Activated T-helper 1 cell treated with anti-CD3 and anti-CD28 coated beads, Interleukin-2, amount 50 U/mL, for 16 hours (primary cell): ENCODE measurements at regions not wholly inside any gene's neighbourhood (a gene's known extent, or its start where the extent isn't known, plus 50 kb on each side); places are given as distances from the start of the nearest gene placed in this dataset.
"Not testable (repeated sequence)": the region's sequence is repeated elsewhere in the genome, so short reads cannot be mapped to it uniquely, and the experiment has no call there.

Experiments
- DNase-seq, 2 donors: peaks; one replicate each; pipeline ENCODE4 v3.0.0-alpha.2; 2020; ENCODE audit warnings: low read depth in 1 of 2, low spot score in 1 of 2

DNA sequence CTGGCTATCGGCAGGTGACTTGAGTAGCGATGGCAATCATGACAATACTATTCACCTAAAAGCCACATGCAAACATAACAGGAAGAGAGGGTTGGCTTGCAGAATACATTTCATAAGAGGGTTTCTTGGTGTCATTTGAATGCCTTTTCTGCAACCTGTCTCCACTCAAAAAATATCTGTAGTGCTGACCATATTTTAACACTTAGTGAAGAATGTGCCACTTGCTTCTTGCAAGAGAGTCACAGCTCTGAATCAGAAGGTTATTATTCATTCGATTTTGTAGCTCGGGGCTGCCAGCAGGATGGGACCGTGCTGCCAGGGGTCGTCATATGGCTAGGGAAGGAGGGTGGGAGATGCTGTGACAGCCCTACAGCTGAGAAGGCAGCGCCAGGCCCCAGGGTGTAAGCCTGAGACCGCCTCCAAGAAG lies 152.0 kb upstream of the PITRM1 start:
- DNase-seq: no peak

DNA sequence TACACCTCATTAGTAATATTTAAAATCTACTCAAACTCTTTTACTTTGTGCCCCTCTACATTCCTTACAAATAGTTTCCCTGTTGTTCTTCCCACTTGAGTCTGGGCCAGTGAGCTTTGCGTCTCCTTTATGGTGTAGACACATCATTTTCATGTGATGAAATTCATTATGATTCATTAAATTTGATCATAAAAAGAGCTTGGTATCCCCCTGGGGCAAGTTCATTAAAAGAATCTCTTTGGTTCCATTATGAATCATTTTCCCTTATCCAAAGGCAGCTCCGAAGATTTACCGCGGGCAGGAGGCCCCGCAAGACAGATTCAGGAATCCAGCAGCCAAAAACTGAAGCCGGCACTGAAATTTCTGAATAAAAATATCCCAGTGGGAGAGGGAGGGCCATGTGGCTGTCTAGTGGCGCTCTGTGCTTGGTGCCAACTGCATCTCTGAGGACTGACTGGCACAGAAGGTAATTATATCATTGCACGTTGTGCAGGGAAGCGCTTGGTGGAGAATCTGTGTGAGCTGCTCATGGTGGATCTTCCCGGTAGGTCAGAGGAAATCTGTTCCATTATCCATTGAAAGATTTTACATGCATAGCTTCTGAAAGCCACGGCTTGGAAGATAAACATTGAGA lies 151.4 kb upstream of the PITRM1 start:
- no peak for DNase-seq

DNA sequence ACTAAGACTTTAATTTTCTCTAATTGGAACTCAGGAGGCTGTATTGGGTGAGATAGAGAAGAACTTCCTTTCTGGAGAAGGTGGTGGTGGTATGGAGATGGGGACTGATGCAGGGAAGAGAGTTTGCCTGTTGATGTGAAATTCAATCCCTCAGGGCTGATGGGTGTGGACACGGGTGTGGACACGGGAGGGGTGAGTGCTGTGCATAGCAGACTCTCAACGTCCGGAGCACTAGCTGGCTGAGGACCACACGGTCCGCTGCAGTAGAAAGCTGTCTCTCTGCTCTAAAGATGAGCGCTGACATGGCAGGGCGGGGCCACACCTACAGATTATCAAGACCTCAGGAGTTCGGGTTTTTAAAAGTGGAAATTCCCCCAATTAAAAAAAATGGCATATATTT lies 148.5 kb upstream of the PITRM1 start:
- DNase-seq: no peak

DNA sequence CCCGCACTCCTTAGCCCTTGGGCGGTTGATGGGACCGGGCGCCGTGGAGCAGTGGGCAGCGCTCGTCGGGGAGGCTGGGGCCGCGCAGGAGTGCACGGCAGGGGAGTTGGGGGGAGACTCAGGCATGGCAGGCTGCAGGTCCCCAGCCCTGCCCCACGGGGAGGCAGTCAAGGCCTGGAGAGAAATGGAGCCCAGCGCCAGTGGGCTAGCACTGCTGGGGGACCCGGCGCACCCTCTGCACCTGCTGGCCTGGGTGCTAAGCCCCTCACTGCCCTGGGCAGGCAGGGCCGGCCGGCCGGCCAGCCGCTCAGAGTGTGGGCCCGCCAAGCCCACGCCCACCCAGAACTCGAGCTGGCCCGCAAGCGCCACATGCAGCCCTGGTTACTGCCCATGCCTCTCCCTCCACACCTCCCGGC lies 147.2 kb upstream of the PITRM1 start:
- no peak for DNase-seq

DNA sequence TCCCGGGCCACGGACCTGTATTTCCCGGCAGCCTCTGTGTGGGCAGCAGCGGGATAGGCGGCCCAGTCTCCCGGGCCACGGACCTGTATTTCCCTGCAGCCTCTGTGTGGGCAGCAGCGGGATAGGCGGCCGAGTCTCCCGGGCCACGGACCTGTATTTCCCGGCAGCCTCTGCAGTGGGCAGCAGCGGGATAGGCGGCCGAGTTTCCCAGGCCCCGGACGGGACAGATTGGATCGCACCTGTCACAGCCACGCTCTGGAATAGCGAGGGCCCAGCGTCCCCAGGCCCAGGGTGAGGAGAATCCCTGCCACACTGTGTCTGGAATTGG lies 145.9 kb upstream of the PITRM1 start:
- DNase-seq: not testable (repeated sequence)

DNA sequence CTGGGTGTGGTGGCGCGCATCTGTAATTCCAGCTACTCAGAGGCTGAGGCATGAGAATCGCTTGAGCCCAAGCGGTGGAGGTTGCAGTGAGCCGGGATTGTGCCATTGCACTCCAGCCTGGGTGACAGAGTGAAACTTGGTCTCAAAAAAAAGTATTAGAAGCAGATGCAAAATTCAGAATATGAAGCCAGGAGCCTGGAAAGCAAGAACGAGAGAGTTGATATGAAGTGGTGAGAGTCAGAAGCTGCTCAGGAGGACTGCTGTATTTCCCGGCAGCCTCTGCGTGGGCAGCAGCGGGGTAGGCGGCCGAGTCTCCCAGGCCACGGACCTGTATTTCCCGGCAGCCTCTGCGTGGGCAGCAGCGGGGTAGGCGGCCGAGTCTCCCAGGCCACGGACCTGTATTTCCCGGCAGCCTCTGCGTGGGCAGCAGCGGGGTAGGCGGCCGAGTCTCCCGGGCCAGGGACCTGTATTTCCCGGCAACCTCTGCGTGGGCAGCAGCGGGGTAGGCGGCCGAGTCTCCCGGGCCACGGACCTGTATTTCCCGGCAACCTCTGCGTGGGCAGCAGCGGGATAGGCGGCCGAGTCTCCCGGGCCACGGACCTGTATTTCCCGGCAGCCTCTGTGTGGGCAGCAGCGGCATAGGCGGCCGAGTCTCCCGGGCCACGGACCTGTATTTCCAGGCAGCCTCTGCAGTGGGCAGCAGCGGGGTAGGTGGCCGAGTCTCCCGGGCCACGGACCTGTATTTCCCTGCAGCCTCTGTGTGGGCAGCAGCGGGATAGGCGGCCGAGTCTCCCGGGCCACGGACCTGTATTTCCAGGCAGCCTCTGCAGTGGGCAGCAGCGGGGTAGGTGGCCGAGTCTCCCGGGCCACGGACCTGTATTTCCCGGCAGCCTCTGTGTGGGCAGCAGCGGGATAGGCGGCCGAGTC lies 145.2 kb upstream of the PITRM1 start:
- DNase-seq: not testable (repeated sequence)

DNA sequence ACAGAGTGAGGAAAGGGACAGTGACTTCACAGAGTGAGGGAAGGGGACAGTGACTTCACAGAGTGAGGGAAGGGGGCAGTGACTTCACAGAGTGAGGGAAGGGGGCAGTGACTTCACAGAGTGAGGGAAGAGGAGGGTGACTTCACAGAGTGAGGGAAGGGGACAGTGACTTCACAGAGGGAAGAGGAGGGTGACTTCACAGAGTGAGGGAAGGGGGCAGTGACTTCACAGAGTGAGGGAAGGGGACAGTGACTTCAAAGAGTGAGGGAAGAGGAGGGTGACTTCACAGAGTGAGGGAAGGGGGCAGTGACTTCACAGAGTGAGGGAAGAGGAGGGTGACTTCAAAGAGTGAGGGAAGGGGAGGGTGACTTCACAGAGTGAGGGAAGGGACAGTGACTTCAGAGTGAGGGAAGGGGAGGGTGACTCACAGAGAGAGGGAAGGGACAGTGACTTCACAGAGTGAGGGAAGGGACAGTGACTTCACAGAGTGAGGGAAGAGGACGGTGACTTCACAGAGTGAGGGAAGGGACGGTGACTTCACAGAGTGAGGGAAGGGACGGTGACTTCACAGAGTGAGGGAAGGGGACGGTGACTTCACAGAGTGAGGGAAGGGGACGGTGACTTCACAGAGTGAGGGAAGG lies 142.0 kb upstream of the PITRM1 start:
- not testable (repeated sequence) for DNase-seq

DNA sequence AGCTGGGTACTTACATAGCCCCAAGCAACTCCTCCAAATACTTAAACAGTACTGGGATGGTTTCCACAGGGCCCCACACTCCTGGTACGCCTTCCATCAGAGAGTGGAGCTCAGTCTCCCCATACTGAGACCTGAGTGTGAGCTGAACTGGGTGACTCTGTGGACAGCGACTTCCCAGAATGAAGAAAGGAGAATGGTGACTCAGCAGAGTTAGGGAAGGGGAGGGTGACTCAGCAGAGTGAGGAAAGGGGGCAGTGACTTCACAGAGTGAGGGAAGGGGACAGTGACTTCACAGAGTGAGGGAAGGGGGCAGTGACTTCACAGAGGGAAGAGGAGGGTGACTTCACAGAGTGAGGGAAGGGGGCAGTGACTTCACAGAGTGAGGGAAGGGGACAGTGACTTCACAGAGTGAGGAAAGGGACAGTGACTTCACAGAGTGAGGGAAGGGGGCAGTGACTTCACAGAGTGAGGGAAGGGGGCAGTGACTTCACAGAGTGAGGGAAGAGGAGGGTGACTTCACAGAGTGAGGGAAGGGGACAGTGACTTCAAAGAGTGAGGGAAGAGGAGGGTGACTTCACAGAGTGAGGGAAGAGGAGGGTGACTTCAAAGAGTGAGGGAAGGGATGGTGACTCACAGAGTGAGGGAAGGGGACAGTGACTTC lies 141.3 kb upstream of the PITRM1 start:
- DNase-seq: not testable (repeated sequence)

DNA sequence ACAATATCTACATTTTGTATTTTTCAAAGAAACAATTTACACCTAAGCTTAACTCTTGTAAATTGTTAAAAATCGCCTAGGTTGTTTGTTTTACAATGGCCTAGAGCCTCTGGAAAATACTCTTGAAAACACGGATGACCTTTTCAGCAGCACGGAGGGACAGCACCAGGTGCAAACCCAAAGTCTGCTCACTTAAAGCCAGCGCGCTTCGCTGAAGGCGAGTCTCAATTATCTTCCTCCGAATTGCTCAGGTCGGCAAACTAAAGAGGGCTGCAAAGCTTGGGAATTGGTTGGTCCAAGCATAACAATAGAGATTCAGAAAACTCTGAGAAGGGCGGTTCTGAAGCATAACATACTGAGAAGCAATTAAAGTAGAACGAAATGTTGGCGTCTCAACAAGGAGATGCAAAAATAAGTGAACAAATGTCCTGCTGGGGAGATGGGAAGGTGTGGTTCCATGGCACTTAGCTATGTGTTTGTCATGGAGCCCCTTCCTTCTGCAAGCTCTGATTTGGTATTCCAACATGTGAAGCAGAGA lies 139.9 kb upstream of the PITRM1 start:
- no peak for DNase-seq

DNA sequence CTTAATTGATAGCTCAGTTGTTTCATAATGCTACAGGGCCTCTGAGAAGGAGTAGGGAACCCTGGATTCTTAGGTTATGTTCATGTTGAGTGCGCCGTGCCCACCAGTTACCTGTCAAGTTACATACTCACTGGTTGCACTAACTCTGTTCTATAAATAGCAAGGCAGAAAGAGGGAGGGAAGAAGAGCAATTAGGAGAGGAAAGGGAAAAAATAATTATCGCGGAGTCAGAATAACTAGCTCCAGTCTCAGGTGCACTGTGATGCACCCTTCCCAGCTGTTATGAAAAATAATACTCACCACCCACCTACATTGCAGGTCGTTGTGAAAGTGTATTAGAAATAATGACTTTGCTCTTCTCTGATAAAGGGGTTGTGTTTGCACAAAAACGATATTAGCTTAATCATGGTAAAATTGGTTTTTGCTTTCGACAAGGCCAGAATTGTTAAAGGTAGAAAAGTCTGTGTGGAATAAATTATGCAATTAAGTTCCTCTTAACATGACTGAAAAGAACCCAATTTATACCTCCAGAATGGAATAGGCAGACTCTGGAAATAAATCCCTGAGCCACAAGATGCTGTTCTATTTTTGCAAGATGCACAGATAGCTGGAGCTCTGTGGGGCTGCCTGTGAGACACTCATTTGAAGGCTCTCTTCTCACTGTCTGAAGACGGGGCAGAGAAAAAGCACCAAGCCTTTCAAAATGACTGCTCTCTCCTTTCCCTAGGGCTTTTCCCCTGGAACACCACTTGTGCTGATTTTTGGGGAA lies 137.6 kb upstream of the PITRM1 start:
- DNase-seq: no peak

DNA sequence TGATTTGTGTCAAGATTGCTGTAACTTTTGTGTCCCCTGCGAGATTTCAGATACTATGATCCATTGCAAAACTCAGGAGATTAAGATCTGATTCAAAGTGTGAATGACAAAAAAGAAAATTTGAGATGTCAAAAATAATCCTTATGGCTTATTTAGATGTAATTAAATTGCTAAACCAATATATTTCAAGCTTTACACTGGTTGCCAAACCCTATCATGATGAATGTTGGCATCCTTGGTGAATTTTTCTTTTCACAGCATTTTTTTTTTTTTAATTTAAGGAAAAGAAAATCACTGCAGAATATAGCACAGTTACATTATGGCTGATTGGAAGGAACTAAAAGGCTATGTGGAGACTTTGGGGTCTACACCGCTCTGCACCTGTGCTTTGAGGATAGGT lies 133.5 kb upstream of the PITRM1 start:
- DNase-seq: no peak

DNA sequence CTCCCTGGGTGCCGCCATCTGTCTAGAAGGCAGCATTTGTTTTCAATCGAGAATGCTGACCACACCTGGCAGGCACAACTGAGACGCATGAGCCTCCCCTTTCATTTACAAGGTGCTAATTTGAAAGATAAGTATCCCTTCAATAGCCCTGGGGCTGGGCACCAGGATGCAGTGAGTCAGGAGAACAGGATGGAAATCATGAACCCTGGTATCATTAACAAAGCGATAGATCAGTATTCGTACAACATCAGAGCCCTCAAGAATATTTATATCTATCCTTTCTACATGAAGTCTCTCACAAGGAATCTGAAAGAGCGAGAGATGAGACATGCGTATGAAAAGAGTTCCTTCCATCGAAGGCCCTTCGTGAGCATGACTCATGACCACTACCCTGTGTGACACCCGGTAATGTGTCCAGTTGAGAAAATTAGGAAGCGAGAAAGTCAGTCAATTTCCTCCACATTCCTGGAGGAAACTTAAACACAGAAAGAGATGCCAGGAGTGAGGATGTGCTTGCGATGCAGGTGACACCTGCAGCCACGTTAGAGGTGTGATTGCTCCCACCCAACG lies 123.1 kb upstream of the PITRM1 start:
- no peak for DNase-seq

DNA sequence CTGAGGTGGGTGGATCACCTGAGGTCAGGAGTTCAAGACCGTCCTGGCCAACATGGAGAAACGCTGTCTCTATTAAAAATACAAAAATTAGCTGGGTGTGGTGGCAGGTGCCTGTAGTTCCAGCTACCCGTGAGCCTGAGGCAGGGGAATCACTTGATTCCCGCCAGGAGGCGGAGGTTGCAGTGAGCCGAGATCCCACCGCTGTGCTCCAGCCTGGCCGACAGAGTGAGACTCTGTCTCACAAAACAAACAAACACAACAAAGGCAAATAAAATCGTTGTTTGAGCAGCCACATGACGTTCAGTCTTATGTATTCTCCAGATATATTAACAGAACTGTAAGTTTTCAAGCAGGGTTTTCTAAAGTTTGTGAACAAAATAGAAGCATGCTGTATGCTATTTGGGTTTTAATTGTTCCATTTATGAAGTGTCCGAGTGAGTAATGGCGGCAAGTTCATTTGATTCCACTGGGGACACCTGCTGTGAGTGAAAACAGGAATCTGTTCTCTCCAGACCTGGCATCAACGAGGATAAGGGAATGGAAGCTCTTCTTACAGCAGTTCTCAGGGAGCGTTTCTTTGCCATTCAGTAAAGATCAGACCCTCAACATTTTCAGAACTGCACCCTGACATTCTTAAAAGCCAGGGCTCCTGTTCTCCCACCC lies 122.5 kb upstream of the PITRM1 start:
- no peak for DNase-seq

DNA sequence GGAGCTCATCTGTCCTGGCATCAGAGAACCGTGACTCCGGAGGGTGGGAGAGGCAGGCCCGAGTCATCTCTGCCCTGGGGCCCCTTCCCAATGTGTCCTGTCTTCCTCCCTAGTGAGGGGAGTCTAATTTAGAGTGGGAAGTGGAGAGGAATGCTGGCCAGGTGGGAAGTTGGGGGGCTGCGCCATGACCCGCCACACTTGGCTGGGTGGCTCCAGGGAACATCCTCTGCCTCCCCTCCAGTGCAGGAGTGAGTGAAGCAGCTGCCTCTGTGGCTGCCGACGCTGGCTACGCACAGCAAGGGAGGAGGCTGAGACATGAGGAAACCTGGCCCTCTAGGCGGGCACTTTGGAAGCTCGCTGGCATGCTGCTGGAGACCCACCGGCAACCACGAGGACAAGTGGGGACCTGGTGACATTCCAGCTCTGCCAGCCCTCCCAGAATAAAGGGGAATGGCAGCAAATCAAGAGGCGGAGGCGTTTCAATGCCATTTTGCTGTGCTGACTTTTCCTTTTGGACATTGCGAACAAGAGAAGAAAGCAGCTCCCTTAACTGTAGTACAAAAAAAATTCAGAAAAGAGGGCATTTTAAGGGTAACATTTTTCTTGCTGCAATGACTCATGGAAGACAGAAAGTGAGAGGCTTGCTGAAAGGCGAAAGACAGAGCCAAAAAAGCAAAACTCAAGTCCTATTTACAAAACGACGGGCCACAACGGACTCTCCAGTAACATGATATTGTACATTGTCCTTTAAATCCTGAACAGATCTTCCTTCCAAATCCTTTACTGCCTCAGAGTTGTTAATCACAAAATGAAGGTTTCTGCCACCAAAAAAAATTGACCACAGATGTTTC lies 121.2 kb upstream of the PITRM1 start:
- no peak for DNase-seq

DNA sequence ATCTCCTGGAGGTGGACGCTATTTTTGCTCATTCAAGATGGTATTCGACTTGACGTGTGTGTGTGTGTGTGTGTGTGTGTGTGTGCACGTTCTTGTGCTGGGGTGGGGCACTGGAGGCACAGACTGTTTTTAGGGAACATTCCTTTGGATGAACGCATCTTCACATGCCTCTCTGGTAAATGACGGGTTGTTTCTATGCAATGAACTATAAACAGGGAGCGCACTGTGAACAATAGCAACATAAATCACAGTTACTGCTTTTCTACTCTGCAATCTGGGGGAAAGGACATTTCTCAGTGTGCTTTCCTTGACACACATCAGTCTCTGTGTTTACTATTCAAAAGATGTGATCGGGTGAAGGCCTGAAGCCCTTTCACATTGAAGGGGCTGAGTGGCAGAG lies 120.1 kb upstream of the PITRM1 start:
- no peak for DNase-seq

DNA sequence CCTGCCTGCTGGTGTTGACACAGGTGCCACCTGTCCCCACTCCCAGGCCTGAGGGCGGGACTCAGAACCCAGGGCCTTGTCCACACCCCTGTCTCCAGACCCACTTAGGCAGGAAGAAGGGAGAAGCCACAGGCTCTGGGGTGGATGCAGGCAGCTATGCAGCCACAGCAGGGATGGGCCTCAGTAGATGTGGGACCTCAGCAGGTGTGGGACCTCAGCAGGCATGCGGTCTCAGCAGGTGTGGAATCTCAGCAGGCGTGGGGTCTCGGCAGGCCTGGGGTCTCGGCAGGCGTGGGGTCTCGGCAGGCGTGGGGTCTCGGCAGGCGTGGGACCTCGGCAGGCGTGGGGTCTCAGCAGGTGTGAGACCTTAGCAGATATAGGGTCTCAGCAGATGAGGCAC lies 118.0 kb upstream of the PITRM1 start:
- DNase-seq: no peak

DNA sequence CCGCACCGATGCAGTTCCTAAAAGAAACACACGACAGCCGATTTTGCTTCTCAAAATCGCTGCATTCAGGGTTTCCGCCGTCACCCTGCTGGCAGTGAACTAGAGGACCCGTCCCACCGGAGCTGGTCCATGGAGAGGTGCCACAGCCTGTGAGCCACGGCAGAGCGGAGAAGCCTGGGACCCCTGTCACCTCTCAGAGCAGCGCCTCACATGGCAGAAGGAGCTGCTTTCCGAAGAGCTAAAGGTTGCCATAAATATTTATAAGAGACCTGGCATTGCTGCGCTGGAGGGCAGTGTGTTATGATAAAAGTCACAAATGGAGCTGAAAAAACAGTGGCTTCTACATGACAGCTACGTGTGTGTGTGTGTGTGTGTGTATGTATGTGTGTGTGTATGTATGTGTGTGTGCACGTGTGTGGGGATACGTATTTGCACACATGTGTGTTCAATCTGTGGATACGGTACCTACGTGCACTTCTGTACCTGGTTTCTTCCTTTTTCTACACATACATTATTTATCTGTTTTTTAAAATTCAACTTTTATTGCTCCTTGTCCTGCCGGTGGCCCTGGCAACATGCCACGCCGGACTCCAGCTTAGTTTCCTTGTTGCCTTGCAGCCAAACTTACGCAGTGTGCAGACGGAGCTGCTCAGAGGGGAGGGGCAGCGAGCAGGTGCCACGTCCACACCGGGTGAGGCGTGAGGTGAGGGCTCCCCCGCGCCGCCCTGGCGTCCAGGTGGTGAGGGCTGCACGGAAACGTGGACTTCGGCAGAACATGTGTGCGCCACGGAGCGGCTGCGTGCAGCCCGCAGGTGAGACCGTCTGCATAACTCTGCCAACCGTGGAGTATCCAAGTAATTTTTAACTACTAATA lies 115.2 kb upstream of the PITRM1 start:
- DNase-seq: no peak

DNA sequence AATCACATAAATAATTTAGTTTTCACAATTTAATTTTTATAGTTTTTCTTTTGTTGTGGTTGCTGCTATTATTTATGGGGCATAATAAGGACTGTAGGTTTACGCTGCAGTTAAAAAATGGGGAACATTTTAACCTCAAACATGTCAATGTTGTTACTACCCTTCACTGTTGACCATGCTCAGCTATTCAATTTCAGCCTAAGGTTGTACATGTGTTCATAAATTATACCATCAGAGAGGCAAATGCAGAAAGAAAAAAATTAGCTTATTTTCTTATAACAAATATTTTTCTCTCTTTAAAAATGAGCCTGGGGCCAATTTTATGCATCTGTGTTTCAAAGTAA lies 110.1 kb upstream of the PITRM1 start:
- DNase-seq: no peak
